DND-41 (cell line): ENCODE measurements at regions not wholly inside any gene's neighbourhood (a gene's known extent, or its start where the extent isn't known, plus 50 kb on each side); places are given as distances from the start of the nearest gene placed in this dataset.

ENCODE experiments used
- EZH2 ChIP-seq: IDR thresholded peaks from 3 replicates; pipeline ENCODE4 v1.6.1; 2012; ENCODE audit warnings: borderline replicate concordance, low read depth, mild to moderate bottlenecking, moderate library complexity, low read length, inconsistent platforms; ENCODE audit not compliant: severe bottlenecking
- TF ChIP-seq, protein P1 (sequence below): IDR thresholded peaks from 2 replicates; pipeline ENCODE4 v1.5.1; 2012; ENCODE audit warnings: borderline replicate concordance, low read length, moderate library complexity, mild to moderate bottlenecking; ENCODE audit not compliant: poor library complexity, severe bottlenecking; ENCODE audit errors: extremely low read depth

DNA sequence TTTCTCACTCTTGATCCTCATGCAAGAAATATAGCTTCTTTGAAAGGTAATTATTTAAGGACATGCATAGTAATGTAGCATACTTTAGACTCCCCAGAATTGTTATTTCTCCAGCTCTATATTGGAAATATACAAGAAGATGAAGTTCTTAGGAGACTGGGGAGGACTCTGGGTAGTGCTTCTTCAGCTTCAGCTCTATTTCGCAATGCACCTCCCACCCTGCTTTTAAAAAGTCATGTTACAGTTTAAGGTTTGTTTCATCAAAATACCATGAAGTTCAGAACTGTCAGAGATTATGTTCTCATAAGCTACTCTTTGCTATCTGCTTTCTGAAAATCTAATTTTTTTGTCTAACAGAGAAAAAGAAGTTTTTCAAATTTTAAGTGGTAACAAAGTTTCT, 586.2 kb upstream of the ADGRL4 start:
- TF ChIP-seq, protein P1, sequence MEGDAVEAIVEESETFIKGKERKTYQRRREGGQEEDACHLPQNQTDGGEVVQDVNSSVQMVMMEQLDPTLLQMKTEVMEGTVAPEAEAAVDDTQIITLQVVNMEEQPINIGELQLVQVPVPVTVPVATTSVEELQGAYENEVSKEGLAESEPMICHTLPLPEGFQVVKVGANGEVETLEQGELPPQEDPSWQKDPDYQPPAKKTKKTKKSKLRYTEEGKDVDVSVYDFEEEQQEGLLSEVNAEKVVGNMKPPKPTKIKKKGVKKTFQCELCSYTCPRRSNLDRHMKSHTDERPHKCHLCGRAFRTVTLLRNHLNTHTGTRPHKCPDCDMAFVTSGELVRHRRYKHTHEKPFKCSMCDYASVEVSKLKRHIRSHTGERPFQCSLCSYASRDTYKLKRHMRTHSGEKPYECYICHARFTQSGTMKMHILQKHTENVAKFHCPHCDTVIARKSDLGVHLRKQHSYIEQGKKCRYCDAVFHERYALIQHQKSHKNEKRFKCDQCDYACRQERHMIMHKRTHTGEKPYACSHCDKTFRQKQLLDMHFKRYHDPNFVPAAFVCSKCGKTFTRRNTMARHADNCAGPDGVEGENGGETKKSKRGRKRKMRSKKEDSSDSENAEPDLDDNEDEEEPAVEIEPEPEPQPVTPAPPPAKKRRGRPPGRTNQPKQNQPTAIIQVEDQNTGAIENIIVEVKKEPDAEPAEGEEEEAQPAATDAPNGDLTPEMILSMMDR, result no peak
- TF ChIP-seq EZH2, result no peak
